ENCODE measurements at regions not wholly inside any gene's neighbourhood (a gene's known extent, or its start where the extent isn't known, plus 50 kb on each side); places are given as distances from the start of the nearest gene placed in this dataset.

DNA sequence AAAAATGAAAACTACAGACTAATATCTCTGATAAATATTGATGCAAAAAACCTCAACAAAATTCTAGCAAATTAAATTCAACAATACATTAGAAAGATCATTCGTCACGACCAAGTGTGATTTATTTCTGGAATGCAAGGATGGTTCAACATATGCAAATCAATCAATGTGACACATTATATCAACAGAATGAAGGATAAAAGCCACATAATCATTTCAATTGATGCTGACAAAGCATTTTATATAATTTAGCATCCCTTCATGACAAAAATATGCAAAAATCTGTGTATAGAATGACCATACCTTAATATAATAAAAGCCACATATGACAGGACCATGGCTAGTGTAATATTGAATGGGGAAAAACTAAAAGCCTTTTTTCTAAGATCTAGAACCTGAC, 457.2 kb upstream of the SPANXN1 start:
- DNase-seq (ENCODE audit: low spot score) (no peak), FAIRE-seq (no peak)

DNA sequence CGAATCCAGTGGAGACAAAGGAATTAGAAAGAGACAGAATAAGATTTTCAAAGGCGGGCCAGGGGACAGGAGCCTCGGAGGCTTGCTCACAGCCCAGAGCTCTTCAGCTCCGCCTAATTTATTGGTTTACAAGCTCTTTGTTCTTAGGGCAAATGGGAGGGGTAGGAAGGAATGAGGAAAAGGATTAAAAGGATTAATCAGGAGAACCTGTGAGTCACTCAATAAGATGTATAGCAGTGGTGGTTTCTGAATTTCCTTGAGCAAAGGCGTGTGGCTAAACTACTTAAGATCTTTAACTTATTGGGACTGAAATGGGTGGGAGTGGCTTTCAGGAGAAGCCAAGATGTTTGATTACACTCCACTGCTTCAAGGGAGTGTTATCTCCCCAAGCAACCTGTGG, 456.0 kb upstream of the SPANXN1 start:
- no peak for FAIRE-seq
- DNase-seq (ENCODE audit: low spot score) = no peak

GRCh38 chrX:144798972-144799371, 448.3 kb upstream of the SPANXN1 start:
- DNase-seq (ENCODE audit: low spot score) = no peak
- no peak for FAIRE-seq

GRCh38 chrX:144801786-144802185, 445.5 kb upstream of the SPANXN1 start:
- FAIRE-seq = no peak

DNA sequence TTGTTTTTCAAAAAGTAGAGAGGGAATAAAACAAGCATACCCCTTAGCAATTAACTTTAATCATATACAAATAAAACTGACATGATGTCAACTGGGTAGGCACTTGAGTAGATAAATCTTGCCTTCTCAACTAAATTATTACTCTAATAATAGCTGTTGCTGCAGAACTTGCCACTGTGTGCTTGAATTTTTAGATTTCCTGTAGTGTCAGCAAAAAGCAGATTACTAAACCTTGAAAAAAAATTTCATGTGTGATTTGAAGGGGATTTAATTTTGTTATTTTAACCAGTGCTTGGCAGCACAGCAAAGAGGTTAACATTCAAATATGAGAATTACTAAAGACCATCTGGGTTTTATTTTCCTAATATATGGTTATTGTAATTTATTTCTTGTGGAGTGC, 438.3 kb upstream of the SPANXN1 start:
- FAIRE-seq (no peak), DNase-seq (ENCODE audit: low spot score) (no peak)

More at GRCh38 chrX:144801786-144802185, 445.5 kb upstream of the SPANXN1 start:
- DNase-seq (ENCODE audit: low spot score) = peak; percentile 44

GRCh38 chrX:144810539-144810938, 436.8 kb upstream of the SPANXN1 start:
- no peak for DNase-seq (ENCODE audit: low spot score)
- no peak for FAIRE-seq

- no peak for FAIRE-seq
Measured at GRCh38 chrX:144819406-144819805, 427.9 kb upstream of the SPANXN1 start.

GRCh38 chrX:144840616-144841015, 406.7 kb upstream of the SPANXN1 start:
- no peak for FAIRE-seq
- no peak for DNase-seq (ENCODE audit: low spot score)

More at GRCh38 chrX:144819406-144819805, 427.9 kb upstream of the SPANXN1 start:
- no peak for DNase-seq (ENCODE audit: low spot score)

GRCh38 chrX:144849141-144849540, 398.2 kb upstream of the SPANXN1 start:
- DNase-seq (ENCODE audit: low spot score) = no peak
- FAIRE-seq = no peak

DNA sequence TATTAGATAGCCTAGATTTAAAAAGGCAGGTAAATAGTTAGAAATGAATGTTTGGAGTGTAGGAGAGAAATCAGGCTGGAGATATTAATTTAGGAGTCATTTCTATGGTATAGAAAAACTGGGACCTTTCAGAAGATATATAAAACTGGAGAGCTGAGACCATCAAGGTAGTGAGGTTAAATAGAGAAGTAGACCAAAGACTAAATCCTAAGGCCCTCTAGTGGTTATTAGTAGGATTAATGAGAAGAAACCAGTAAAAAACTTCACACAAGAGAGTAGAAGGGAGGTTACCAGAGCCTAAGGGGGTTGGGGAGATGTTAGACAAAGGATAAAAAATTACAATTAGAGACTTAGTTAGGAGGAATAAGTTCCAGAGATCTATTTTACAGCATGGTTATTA, 351.0 kb upstream of the SPANXN1 start:
- peak; percentile 55 for FAIRE-seq
- no peak for DNase-seq (ENCODE audit: low spot score)

DNA sequence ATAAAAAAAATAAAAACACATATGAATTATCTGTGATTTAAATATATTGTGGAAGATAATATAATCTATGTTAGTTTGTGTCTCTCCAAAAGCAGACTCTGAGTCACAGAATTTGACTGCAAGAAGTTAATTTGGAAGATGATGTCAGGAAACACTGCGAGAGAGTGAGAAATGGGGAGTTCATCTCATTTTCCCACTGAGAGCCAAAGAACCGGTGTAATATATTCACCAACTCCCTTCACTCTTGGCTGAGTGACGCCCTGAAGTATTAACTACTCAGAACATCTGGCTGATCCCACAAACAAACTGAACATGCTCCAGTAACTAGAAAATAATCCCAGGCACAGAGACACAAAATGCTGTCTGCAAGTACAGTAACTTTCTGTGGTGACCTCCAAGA, 345.8 kb upstream of the SPANXN1 start:
- DNase-seq (ENCODE audit: low spot score) (no peak), FAIRE-seq (no peak)

DNA sequence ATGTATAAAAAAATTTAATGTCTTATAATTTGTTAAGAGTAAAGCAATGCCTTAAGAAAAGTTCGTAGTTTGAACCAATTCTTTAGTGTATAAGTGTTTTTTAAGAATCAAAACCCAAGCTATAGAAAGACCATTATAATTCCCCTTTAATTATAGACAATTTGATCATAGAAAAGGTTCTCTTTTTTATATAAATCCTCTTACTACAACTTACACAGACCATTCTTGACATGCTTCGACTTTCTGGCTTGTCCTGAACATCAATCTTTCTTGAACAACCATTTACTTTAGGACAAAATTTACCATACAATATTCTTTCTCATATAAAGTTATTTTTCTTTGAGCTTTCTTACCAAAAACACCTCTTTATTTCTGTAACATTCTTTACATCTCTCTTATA, 330.5 kb upstream of the SPANXN1 start:
- FAIRE-seq = no peak
- no peak for DNase-seq (ENCODE audit: low spot score)

- DNase-seq (ENCODE audit: low spot score) (peak; percentile 49), FAIRE-seq (peak; percentile 46)
Measured at GRCh38 chrX:144918936-144919335, 328.4 kb upstream of the SPANXN1 start.

- FAIRE-seq (no peak), DNase-seq (ENCODE audit: low spot score) (no peak)
Measured at GRCh38 chrX:144946666-144947065, 300.6 kb upstream of the SPANXN1 start.

All from RCC 7860 (cell line).